ENCODE measurements at regions not wholly inside any gene's neighbourhood (a gene's known extent, or its start where the extent isn't known, plus 50 kb on each side); places are given as distances from the start of the nearest gene placed in this dataset.

GRCh38 chr22:27331526-27332281, 469.9 kb downstream of the MN1 start:
- peak overlapping the region; percentile 56 for H2AFZ ChIP-seq (ENCODE audit: low read length)
- POLR2A ChIA-PET (ENCODE audit: partially characterized antibody), result interaction anchor here (1.0 kb wide), 1 partner anchor 50 kb away, joined by 3 read pairs; no protein-coding TSS in a partner anchor
- peak; percentile 28 for FAIRE-seq

More at GRCh38 chr22:27331526-27332281, 469.9 kb downstream of the MN1 start:
- Histone ChIP-seq H2BK20ac (ENCODE audit: low read length) (no peak overlapping the region), H3K4me2 (ENCODE audit: insufficient read depth in 1 of 2, low read depth in 2 of 2, low read length in 2 of 2) (peak overlapping the region; percentile 40 to 47; a peak in 2 of 4 replicates), H3K4me3 (ENCODE audit: extremely low read depth in 1 of 4, insufficient read depth in 2 of 4, low read depth in 3 of 4, low read length in 4 of 4) (no peak overlapping the region; a peak in 1 of 8 replicates), H4K20me1 (replicated peaks in 1 of 2; ENCODE audit: control insufficient read depth in 1 of 2, insufficient read depth in 2 of 2, low read length in 2 of 2) (no peaks in the 10 kb centered on the region), H3K9me3 (ENCODE audit: insufficient read depth in 2 of 2, low read depth in 1 of 2, low read length in 1 of 2) (no peaks in the 10 kb centered on the region), H4K91ac (replicated peaks; ENCODE audit: insufficient read length, low read length) (no peak overlapping the region), H2BK15ac (ENCODE audit: low read length) (no peak overlapping the region), H3K27ac (ENCODE audit: low read depth, low read length) (no peak overlapping the region), H3K4ac (replicated peaks; ENCODE audit: insufficient read length, low read depth, low read length) (no peak overlapping the region), H3K79me1 (ENCODE audit: low read depth, low read length) (no peaks in the 10 kb centered on the region), H2AK5ac (ENCODE audit: low read depth, low read length) (no peak overlapping the region), H3K27me3 (replicated peaks in 1 of 4; ENCODE audit: control insufficient read depth in 3 of 4, extremely low read depth in 1 of 4, insufficient read depth in 3 of 4, low read length in 3 of 4) (no peaks in the 10 kb centered on the region), H3K4me1 (replicated peaks in 1 of 4; ENCODE audit: control insufficient read depth in 3 of 4, insufficient read depth in 4 of 4, low read length in 3 of 4) (peaks cover 2 to 8% (median 4%) of the 10 kb centered on the region in 4 experiments; a peak in 4 of 7 replicates), H3K18ac (ENCODE audit: extremely low read depth, low read length) (no peak overlapping the region), H4K8ac (ENCODE audit: extremely low read depth, insufficient read depth, low read length) (no peak overlapping the region), H3K23ac (ENCODE audit: insufficient read length) (no peak overlapping the region), H3K9ac (replicated peaks in 1 of 4; ENCODE audit: extremely low read depth in 1 of 4, low read depth in 3 of 4, low read length in 3 of 4) (no peak overlapping the region), H3K36me3 (ENCODE audit: control insufficient read depth in 2 of 4, insufficient read depth in 4 of 4, low read length in 3 of 4) (no peaks in the 10 kb centered on the region), H3K14ac (ENCODE audit: insufficient read length) (no peak overlapping the region), H4K5ac (ENCODE audit: insufficient read length, low read depth, low read length) (no peak overlapping the region), H3K79me2 (ENCODE audit: control insufficient read depth in 1 of 2, insufficient read depth in 2 of 2, low read length in 2 of 2) (no peaks in the 10 kb centered on the region), H3K56ac (replicated peaks; ENCODE audit: insufficient read length, low read depth, low read length) (no peak overlapping the region), H2BK5ac (ENCODE audit: low read depth, low read length) (no peak overlapping the region), H2BK12ac (ENCODE audit: low read depth, low read length) (no peak overlapping the region; the same call in 1 of the 2 replicates), H2BK120ac (replicated peaks; ENCODE audit: low read depth, low read length) (no peak overlapping the region), H3K23me2 (ENCODE audit: low read depth, low read length) (no peaks in the 10 kb centered on the region)
- TF ChIP-seq KDM1A (IDR thresholded peaks at IDR 0.05; ENCODE audit: borderline replicate concordance, low read length) (no peak), POLR2A (IDR thresholded peaks at IDR 0.05; ENCODE audit: control extremely low read depth in 1 of 2, low read depth in 2 of 2, low read length in 2 of 2) (no peak), CTCF (IDR thresholded peaks at IDR 0.05; ENCODE audit: control extremely low read depth in 1 of 3, insufficient read depth in 1 of 3, low read depth in 1 of 3, low read length in 3 of 3) (peak; percentile 59 to 81 (median 65)), RAD21 (IDR thresholded peaks at IDR 0.05 in 1 of 2, conservative IDR thresholded peaks at IDR 0.05 in 1 of 2; ENCODE audit: low read depth in 2 of 2, low read length in 2 of 2) (peak; percentile 68 to 83)
- TF ChIP-seq, protein P1, sequence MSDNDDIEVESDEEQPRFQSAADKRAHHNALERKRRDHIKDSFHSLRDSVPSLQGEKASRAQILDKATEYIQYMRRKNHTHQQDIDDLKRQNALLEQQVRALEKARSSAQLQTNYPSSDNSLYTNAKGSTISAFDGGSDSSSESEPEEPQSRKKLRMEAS (IDR thresholded peaks at IDR 0.05), result peak; percentile 33; the same call in 1 of the 2 replicates
- CTCF ChIA-PET (ENCODE audit: partially characterized antibody), result interaction anchor here (0.6 to 3.4 kb wide), 37 partner anchors 9 to 677 kb away, joined by 3 to 17 read pairs (median 3); no protein-coding TSS in a partner anchor
- DNase-seq (ENCODE audit: low read depth in 1 of 2, low spot score in 2 of 2), result peak in 1 of 2 experiments; percentile 73
- WGBS, 2 experiments (ENCODE audit: extremely low coverage in 1 of 2, insufficient coverage in 1 of 2, insufficient read length in 1 of 2, insufficient replicate concordance in 2 of 2, low coverage in 1 of 2, low lambda C conversion rate in 2 of 2, missing lambda C conversion rate in 1 of 2), result 61% methylated on average over 16 of the region's 16 CpGs; no CpG with 5 or more reads in 1 of the 2 experiments

Measured in H1 (cell line).